8988T (cell line): ENCODE measurements at regions not wholly inside any gene's neighbourhood (a gene's known extent, or its start where the extent isn't known, plus 50 kb on each side); places are given as distances from the start of the nearest gene placed in this dataset.

Experiments used
- DNase-seq: peaks from one replicate; pipeline ENCODE4 v3.0.0; 2011

DNA sequence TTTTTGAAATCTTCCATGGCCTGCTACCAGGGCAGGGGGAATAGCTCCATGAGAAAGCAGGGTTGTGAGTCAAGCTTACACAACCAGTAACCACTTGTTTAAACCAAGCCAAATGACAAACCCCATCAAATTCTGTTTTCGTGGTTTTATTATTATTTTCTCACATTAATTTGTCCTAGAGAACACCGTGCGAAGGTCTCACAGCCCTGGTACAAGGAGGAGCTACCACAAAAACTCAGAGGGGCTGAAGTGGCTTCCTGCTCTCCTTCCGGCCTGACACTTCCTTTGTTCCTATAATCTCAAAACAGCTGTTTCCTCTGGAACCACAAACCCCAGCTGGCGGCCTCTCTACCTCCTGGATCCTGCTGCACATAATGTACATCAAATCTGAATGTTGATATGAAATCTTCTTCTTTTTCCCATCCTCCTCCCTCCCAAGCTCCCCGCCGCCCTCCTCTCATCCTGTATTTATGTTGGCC, 375.9 kb downstream of the MCTP2 start:
- no peak for DNase-seq

GRCh38 chr15:94610069-94610468, 378.7 kb downstream of the MCTP2 start:
- no peak for DNase-seq

GRCh38 chr15:94610485-94610884, 379.1 kb downstream of the MCTP2 start:
- DNase-seq, result no peak

GRCh38 chr15:94611656-94612055, 380.3 kb downstream of the MCTP2 start:
- DNase-seq, result no peak

- DNase-seq, result no peak
Measured at GRCh38 chr15:94615688-94616087, 384.3 kb downstream of the MCTP2 start.

DNA sequence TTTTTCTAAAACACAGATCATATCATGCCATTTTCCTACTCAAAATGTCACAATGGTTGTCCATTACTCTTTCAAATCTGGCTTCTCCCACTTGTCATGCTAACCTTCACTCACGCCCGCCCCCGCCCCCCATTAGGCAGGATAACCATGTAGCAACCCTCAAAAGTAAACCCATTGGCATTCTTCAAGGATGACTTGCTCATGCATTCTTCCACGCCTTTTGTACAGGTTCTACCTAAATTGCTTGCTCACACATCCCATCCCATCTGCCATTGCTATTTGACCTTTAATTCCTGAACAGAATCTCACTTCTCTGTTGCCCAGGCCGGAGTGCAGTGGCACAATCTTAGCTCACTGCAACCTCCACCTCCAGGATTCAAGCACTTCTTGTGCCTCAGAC, 389.3 kb downstream of the MCTP2 start:
- no peak for DNase-seq

DNA sequence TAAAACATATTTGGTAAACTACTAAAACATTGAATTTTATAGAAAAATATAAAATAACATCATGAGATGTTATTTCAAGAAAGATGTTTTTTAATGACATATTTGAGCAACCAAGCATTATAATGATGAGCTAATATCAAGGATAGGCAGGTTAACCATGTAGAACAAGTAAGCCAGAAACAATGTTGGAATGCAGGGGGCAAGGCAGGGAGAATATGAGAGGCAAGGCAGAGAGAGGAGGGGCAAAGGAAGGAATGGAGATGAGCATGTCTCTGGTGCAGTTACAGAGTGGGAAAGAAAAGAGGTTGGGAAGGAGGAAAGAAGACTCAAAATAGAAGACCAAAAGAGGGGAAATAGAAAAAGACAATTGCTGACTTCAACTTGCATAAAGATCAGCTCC, 390.4 kb downstream of the MCTP2 start:
- DNase-seq, result no peak

- DNase-seq, result no peak
Measured at GRCh38 chr15:94626949-94627348, 395.6 kb downstream of the MCTP2 start.

GRCh38 chr15:94631608-94632007, 400.2 kb downstream of the MCTP2 start:
- DNase-seq, result no peak

GRCh38 chr15:94638183-94638582, 406.8 kb downstream of the MCTP2 start:
- no peak for DNase-seq

- no peak for DNase-seq
Measured at GRCh38 chr15:94639701-94640100, 408.3 kb downstream of the MCTP2 start.

GRCh38 chr15:94644433-94644832, 413.1 kb downstream of the MCTP2 start:
- no peak for DNase-seq

GRCh38 chr15:94653071-94653470, 421.7 kb downstream of the MCTP2 start:
- no peak for DNase-seq

- DNase-seq, result no peak
Measured at GRCh38 chr15:94655249-94655880, 424.0 kb downstream of the MCTP2 start.

DNA sequence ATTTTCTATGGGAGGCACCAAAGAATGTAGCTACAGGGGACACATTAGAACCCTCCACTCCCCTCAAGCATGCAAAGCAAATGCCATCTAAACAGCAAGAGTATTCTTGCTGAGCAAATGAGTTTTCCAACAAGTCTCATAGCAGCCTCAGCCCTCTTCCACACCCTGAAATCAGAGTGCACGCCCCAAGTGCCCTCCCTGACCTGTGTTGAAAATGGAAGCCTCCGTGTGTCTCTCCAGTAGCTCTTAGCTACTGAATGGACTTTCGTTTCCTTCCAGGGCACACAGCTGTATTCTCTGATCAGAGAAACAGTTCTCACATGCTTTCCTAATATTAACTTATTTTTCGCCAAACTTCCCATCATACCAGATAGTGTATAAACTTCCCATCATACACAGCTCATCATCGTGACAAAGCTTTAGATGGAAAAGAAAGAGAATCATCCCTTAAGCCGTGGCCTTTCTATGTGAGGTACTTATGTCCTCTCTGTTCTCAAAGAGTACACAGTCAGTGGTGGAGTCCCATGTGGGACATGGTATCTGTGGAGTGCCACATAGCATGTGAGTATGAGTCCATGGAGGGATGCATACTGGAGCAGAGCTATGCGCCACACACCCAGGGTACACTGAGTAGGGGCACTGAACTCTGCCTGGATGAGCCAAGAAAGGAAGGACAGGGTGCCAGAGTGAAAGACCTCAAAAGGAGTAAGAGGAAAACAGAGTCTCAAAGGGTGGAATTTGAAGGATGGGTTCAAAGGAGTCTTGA, 434.5 kb downstream of the MCTP2 start:
- no peak for DNase-seq

DNA sequence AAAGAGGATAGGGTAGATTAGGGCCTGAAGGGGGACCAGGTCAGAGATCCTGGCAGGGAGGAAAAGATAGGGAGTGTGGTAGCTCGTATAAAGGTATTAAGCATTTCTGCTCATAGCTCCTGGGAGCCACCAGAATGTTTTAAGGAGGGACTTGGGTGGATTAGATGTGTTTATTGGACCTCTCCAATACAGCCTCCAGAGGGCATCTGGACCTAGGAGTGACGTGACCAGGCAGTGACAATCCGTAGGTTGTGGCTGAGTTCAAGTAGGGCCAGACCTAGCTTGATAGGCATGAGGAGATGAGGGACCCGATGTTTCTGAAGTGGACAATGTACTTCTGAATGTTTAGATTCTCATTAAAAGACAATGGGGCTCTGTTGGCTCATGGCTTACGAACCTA, 435.2 kb downstream of the MCTP2 start:
- DNase-seq, result no peak

DNA sequence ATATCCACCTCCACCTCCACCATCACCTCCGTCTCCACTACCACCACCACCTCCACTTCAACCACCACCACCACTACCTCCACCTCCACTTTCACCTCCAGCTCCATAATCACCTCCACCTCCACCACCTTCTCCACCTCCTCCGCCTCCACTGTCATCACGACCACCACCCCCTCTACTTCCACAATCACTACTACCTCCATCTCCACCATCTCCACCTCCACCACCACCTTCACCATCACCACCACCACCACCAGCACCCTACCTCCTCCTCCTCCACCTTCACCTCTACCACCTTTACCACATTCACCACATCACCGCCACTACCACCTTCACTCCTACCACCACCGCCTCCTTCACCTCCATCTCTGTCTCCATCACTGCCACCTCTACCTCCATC, 435.7 kb downstream of the MCTP2 start:
- no peak for DNase-seq

DNA sequence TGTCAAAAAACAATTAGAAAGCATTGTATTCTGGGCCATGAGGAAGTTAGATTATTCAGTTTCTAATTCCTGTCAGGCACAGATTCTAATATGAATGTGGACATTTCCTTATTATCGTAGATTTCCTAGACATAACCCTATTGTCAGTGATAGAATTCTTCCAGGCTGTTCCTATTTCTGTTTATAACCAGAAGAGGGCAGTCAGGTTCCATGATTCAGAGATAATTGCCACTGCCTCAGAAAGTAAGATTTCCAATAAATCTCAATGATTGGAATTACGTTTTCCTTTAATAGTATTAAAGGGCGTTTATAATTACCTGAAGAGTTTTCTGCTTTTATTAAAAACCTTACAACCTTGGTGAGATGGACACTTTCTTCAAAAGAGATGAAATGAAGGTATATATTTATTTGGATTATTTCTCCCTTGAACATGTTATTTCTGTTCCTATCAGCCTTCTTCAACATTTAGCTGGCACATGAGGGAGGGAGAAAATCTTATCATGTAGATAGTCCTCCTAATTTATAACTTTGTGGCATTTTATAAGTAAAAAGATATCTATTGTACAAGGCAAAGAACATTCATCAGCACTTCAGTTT, 439.2 kb downstream of the MCTP2 start:
- no peak for DNase-seq

- DNase-seq, result no peak
Measured at GRCh38 chr15:94671858-94672532, 440.6 kb downstream of the MCTP2 start.

GRCh38 chr15:94673801-94674200, 442.4 kb downstream of the MCTP2 start:
- DNase-seq, result no peak

- DNase-seq, result no peak
Measured at GRCh38 chr15:94674296-94674695, 442.9 kb downstream of the MCTP2 start.

DNA sequence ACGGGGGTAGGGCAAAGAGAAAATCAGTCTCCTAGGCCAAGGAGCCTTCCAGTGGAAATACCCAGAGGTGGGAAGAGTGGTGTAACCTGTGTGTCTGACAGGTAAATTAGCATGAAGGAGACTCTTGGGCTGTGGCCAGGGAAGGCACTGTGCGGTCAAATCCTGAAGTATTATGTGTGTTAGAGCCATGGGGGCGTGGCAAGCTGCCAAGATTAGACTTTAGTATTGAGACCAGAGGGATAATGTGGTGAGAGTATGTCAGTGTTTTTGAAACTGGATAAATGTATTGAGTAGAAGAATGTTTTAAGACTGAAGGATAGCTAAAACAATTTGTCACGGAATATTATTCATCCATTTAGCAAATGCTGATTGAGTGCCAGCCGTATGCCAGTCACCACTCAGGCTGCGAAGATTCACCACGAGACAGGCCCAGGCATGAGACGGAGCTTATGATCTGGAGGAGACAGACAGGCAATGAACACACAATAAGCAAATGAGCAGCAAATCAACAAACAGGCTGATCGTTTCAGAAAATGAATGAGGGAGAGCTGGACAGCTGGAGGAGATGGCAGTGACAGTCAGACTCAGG, 445.9 kb downstream of the MCTP2 start:
- no peak for DNase-seq

GRCh38 chr15:94682171-94682570, 450.8 kb downstream of the MCTP2 start:
- DNase-seq, result no peak
